HCT116 (cell line): ENCODE measurements at regions not wholly inside any gene's neighbourhood (a gene's known extent, or its start where the extent isn't known, plus 50 kb on each side); places are given as distances from the start of the nearest gene placed in this dataset.

Source experiments
- ATAC-seq: fragments of 200-7000 bp; cut with Tn5 transposase; 2 replicates; pipeline ENCODE4 v1.9.1; 2020; ENCODE audit warnings: mild to moderate bottlenecking, moderate library complexity
- BruUV-seq: library from RNA; stranded (reverse); fragments of 400-500 nt; replicated peaks from 2 replicates; lab custom pipeline; 2021; lab: Mats Ljungman, UMichigan
- CTCF ChIA-PET: fragments of 300-600 bp; sonication (Branson Sonifier 250); formaldehyde crosslinking; loops from one replicate; lab custom pipeline; 2021; ENCODE audit warnings: antibody characterized with exemption; lab: Charles Lee
- POLR2A ChIA-PET: fragments of 300-600, 350-600 bp; sonication (Branson Sonifier 250); formaldehyde crosslinking; loops from one replicate; lab custom pipeline; 2021; ENCODE audit warnings: antibody characterized with exemption; lab: Charles Lee
- RAD21 ChIA-PET, 2 experiments: fragments of 300-600 bp; sonication (Branson Sonifier 250); formaldehyde crosslinking; loops; one replicate each; lab custom pipeline; 2023; ENCODE audit warnings: low total read pairs in 2 of 2; ENCODE audit not compliant: uncharacterized antibody in 2 of 2, unreplicated experiment in 2 of 2, low non-redundant PET in 1 of 2; lab: Charles Lee
- DNase-seq: peaks from one replicate; pipeline ENCODE4 v3.0.0-alpha.2; 2010; ENCODE audit warnings: low read depth, low spot score
- H2AFZ ChIP-seq: fragments of 200-600 bp; shearing (Covaris generic), sonication (generic); 2 replicates; pipeline ENCODE4 v1.6.1; 2017; ENCODE audit warnings: low read depth, mixed run types, mixed read lengths, antibody characterized with exemption, low read length; ENCODE audit not compliant: poor library complexity, severe bottlenecking
- H3K27ac ChIP-seq: 2 replicates; pipeline ENCODE4 v1.5.1; 2012; ENCODE audit warnings: low read depth, low read length
- H3K27me3 ChIP-seq: fragments of 200-600 bp; sonication (generic); 2 replicates; pipeline ENCODE4 v1.6.1; 2016; ENCODE audit warnings: mixed run types, low read length, mixed read lengths; ENCODE audit not compliant: insufficient read depth
- H3K36me3 ChIP-seq, 2 experiments: fragments of 200-500 bp in 1 of 2; fragments of 200-600 bp in 1 of 2; sonication (Bioruptor generic) in 1 of 2; sonication (generic) in 1 of 2; 2 replicates each; pipeline versions ENCODE4 v1.5.1 to v1.6.1; 2014 to 2016; ENCODE audit warnings: low read length in 2 of 2, inconsistent platforms in 1 of 2, mixed read lengths in 1 of 2, mixed run types in 1 of 2; ENCODE audit not compliant: insufficient read depth in 2 of 2, control insufficient read depth in 1 of 2
- H3K4me1 ChIP-seq, 2 experiments: fragments of 200-600 bp in 1 of 2; sonication (generic) in 1 of 2; 2 replicates each; pipeline versions ENCODE4 v1.5.1 to v1.6.1; 2012 to 2017; ENCODE audit warnings: low read length in 2 of 2, inconsistent platforms in 1 of 2, mild to moderate bottlenecking in 1 of 2, mixed read lengths in 1 of 2, mixed run types in 1 of 2, moderate library complexity in 1 of 2; ENCODE audit not compliant: insufficient read depth in 2 of 2, control insufficient read depth in 1 of 2
- H3K4me2 ChIP-seq: fragments of 200-600 bp; sonication (generic); 2 replicates; pipeline ENCODE4 v1.6.1; 2017; ENCODE audit warnings: mixed run types, low read length, mixed read lengths
- H3K4me3 ChIP-seq, 2 experiments: fragments of 200-600 bp in 1 of 2; sonication (generic) in 1 of 2; replicated peaks in 1 of 2; 2 replicates each; pipeline ENCODE4 v1.5.1; 2011 to 2016; ENCODE audit warnings: low read length in 2 of 2, control low read depth in 1 of 2, low read depth in 1 of 2, mild to moderate bottlenecking in 1 of 2, mixed read lengths in 1 of 2, mixed run types in 1 of 2
- H3K79me2 ChIP-seq: fragments of 200-600 bp; sonication (generic); 2 replicates; pipeline ENCODE4 v1.6.1; 2017; ENCODE audit warnings: mild to moderate bottlenecking, mixed run types, low read length, moderate library complexity, mixed read lengths; ENCODE audit not compliant: insufficient read depth
- H3K9ac ChIP-seq: fragments of 200-600 bp; sonication (generic); 2 replicates; pipeline ENCODE4 v1.6.1; 2016; ENCODE audit warnings: low read length, mixed read lengths
- H3K9me2 ChIP-seq: fragments of 200-600 bp; sonication (generic), shearing (Covaris generic); 2 replicates; pipeline ENCODE4 v1.6.1; 2017; ENCODE audit warnings: mixed run types, mild to moderate bottlenecking, moderate library complexity; ENCODE audit not compliant: insufficient read depth
- H3K9me3 ChIP-seq, 2 experiments: fragments of 200-500 bp in 1 of 2; fragments of 200-600 bp in 1 of 2; sonication (Bioruptor generic) in 1 of 2; sonication (generic) in 1 of 2; 2 replicates each; pipeline ENCODE4 v1.6.1; 2014 to 2017; ENCODE audit warnings: low read length in 2 of 2, mixed read lengths in 2 of 2, inconsistent platforms in 1 of 2, low read depth in 1 of 2, mild to moderate bottlenecking in 1 of 2, mixed run types in 1 of 2, moderate library complexity in 1 of 2; ENCODE audit not compliant: control insufficient read depth in 1 of 2, insufficient read depth in 1 of 2
- H4K20me1 ChIP-seq: fragments of 200-600 bp; sonication (generic), shearing (Covaris generic); 2 replicates; pipeline ENCODE4 v1.6.1; 2017; ENCODE audit warnings: mixed run types, mild to moderate bottlenecking, moderate library complexity; ENCODE audit not compliant: insufficient read depth
- CBX3 ChIP-seq: IDR thresholded peaks from 2 replicates; pipeline ENCODE4 v1.6.1; 2012; ENCODE audit warnings: low read depth
- CEBPB ChIP-seq: IDR thresholded peaks from 2 replicates; pipeline ENCODE4 v1.6.1; 2012; ENCODE audit warnings: low read depth
- CTCF ChIP-seq, 3 experiments: fragments of 200-600 bp in 1 of 3; sonication (generic) in 1 of 3; IDR thresholded peaks in 2 of 3; conservative IDR thresholded peaks in 1 of 3; 2 replicates each; pipeline ENCODE4 v1.5.1; 2012 to 2017; ENCODE audit warnings: low read depth in 2 of 3, low read length in 2 of 3, antibody characterized with exemption in 1 of 3, borderline replicate concordance in 1 of 3, control low read depth in 1 of 3, mild to moderate bottlenecking in 1 of 3, mixed read lengths in 1 of 3, mixed run types in 1 of 3, moderate library complexity in 1 of 3; ENCODE audit not compliant: insufficient read depth in 1 of 3
- EZH2phosphoT487 ChIP-seq: fragments of 200-600 bp; IDR thresholded peaks from 2 replicates; pipeline ENCODE4 v1.6.1; 2018; ENCODE audit warnings: antibody characterized with exemption, borderline replicate concordance
- JUND ChIP-seq: IDR thresholded peaks from 2 replicates; pipeline ENCODE4 v1.6.1; 2012
- RAD21 ChIP-seq: IDR thresholded peaks from 2 replicates; pipeline ENCODE4 v1.6.1; 2012; ENCODE audit warnings: low read depth, mild to moderate bottlenecking
- SP1 ChIP-seq: IDR thresholded peaks from 2 replicates; pipeline ENCODE4 v1.6.1; 2012; ENCODE audit warnings: low read depth
- SRF ChIP-seq: IDR thresholded peaks from 2 replicates; pipeline ENCODE4 v1.6.1; 2012; ENCODE audit warnings: low read depth
- YY1 ChIP-seq: IDR thresholded peaks from 2 replicates; pipeline ENCODE4 v1.6.1; 2011; ENCODE audit warnings: low read length, low read depth, moderate library complexity, mild to moderate bottlenecking; ENCODE audit not compliant: insufficient replicate concordance; ENCODE audit errors: extremely low read depth
- ZBTB33 ChIP-seq: IDR thresholded peaks from 2 replicates; pipeline ENCODE4 v1.6.1; 2011; ENCODE audit warnings: mild to moderate bottlenecking, low read length, moderate library complexity; ENCODE audit not compliant: insufficient replicate concordance; ENCODE audit errors: extremely low read depth
- ZFX ChIP-seq: fragments of 450-650 bp; IDR thresholded peaks from 2 replicates; pipeline ENCODE4 v1.6.1; 2017
- ZNF274 ChIP-seq: fragments of 200-500 bp; sonication (Bioruptor generic); IDR thresholded peaks from 2 replicates; pipeline ENCODE4 v1.6.1; 2014; ENCODE audit warnings: mild to moderate bottlenecking, low read depth, low read length, inconsistent platforms
- intact Hi-C: fragments of 100-400 bp; cut with micrococcal nuclease; formaldehyde crosslinking; loops from 2 replicates; pipeline ENCODE4 v1.10.0; 2022
- TF ChIP-seq, protein P1 (sequence below): IDR thresholded peaks from 2 replicates; pipeline ENCODE4 v1.6.1; 2012; ENCODE audit warnings: low read depth
- TF ChIP-seq, protein P2 (sequence below): IDR thresholded peaks from 2 replicates; pipeline ENCODE4 v1.6.1; 2012

DNA sequence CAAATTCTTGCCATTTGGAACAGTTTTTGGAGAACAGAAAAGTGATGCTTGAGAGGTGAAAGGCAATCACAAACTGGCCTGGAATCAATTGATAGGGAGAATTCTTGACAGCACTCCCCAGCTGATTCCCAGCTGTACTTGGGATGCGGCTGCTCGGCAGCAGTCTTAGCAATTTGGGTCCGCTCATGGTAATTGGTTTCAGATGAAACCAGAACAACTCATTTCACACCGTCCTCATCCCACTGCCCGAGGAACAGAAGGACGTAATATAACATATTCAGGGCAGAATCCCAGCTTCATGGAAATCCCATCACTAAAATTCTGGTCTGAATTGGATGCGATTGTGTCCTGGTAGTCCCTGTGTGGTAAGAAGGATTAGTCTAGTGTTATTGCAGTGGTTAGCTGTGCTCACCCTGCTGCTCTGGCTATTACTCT, 223.3 kb upstream of the FERD3L start (continued):
- TF ChIP-seq, protein P1, sequence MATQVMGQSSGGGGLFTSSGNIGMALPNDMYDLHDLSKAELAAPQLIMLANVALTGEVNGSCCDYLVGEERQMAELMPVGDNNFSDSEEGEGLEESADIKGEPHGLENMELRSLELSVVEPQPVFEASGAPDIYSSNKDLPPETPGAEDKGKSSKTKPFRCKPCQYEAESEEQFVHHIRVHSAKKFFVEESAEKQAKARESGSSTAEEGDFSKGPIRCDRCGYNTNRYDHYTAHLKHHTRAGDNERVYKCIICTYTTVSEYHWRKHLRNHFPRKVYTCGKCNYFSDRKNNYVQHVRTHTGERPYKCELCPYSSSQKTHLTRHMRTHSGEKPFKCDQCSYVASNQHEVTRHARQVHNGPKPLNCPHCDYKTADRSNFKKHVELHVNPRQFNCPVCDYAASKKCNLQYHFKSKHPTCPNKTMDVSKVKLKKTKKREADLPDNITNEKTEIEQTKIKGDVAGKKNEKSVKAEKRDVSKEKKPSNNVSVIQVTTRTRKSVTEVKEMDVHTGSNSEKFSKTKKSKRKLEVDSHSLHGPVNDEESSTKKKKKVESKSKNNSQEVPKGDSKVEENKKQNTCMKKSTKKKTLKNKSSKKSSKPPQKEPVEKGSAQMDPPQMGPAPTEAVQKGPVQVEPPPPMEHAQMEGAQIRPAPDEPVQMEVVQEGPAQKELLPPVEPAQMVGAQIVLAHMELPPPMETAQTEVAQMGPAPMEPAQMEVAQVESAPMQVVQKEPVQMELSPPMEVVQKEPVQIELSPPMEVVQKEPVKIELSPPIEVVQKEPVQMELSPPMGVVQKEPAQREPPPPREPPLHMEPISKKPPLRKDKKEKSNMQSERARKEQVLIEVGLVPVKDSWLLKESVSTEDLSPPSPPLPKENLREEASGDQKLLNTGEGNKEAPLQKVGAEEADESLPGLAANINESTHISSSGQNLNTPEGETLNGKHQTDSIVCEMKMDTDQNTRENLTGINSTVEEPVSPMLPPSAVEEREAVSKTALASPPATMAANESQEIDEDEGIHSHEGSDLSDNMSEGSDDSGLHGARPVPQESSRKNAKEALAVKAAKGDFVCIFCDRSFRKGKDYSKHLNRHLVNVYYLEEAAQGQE: no peak

DNA sequence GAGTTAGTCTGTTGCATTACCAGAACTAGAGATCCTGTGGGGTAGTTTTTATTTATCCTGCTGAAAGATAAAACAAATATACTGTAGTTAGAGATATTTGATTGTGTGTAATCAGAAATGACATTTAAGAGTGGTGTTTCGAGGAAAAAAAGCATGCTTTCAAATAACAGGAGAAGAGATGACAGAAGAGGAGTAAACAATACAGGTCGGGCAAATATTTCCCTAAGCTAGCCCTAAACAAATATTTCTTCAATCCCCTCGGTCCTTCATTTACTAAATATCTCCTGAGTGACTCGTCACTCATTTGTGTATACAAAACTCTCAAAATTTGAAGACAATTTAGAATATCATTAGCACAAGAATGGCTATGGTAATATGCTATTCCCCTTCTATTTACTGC, 219.7 kb upstream of the FERD3L start:
- POLR2A ChIA-PET: no interaction called here
- intact Hi-C loops: no loop called here
- H3K9me3 ChIP-seq: no peaks in the 10 kb centered on the region
- no peaks in the 10 kb centered on the region for H3K79me2 ChIP-seq
- no peak overlapping the region for H3K4me3 ChIP-seq
- H3K27ac ChIP-seq: no peak overlapping the region
- no peak overlapping the region for H3K9ac ChIP-seq
- no TSS peak for BruUV-seq
- DNase-seq: no peak
- H3K4me2 ChIP-seq: no peak overlapping the region
- RAD21 ChIA-PET: no interaction called here
- H3K27me3 ChIP-seq: no peaks in the 10 kb centered on the region
- no peak for ATAC-seq
- H2AFZ ChIP-seq: no peak overlapping the region
- no peaks in the 10 kb centered on the region for H4K20me1 ChIP-seq
- no peaks in the 10 kb centered on the region for H3K9me2 ChIP-seq
- H3K36me3 ChIP-seq: no peaks in the 10 kb centered on the region
- CTCF ChIA-PET: no interaction called here
- H3K4me1 ChIP-seq: no peaks in the 10 kb centered on the region
- TF ChIP-seq SP1: no peak
- no peak for TF ChIP-seq ZBTB33
- TF ChIP-seq ZFX: no peak
- TF ChIP-seq, protein P1: no peak
- TF ChIP-seq CEBPB: no peak
- TF ChIP-seq CBX3: no peak
- no peak for TF ChIP-seq SRF
- TF ChIP-seq JUND: no peak
- TF ChIP-seq YY1: no peak
- TF ChIP-seq RAD21: no peak
- TF ChIP-seq ZNF274: no peak
- no peak for TF ChIP-seq EZH2phosphoT487
- TF ChIP-seq CTCF (IDR thresholded peaks at IDR 0.05 in 2 of 3, conservative IDR thresholded peaks at IDR 0.05 in 1 of 3; ENCODE audit: borderline replicate concordance in 1 of 3, insufficient read depth in 1 of 3, low read depth in 2 of 3, low read length in 2 of 3): no peak
- TF ChIP-seq, protein P2, sequence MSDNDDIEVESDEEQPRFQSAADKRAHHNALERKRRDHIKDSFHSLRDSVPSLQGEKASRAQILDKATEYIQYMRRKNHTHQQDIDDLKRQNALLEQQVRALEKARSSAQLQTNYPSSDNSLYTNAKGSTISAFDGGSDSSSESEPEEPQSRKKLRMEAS: no peak
